SKM-1 (cell line): ENCODE measurements at regions not wholly inside any gene's neighbourhood (a gene's known extent, or its start where the extent isn't known, plus 50 kb on each side); places are given as distances from the start of the nearest gene placed in this dataset.

Experiments used
- DNase-seq: peaks from one replicate; lab custom pipeline; 2025; ENCODE audit not compliant: unreplicated experiment; lab: John Stamatoyannopoulos, UW

DNA sequence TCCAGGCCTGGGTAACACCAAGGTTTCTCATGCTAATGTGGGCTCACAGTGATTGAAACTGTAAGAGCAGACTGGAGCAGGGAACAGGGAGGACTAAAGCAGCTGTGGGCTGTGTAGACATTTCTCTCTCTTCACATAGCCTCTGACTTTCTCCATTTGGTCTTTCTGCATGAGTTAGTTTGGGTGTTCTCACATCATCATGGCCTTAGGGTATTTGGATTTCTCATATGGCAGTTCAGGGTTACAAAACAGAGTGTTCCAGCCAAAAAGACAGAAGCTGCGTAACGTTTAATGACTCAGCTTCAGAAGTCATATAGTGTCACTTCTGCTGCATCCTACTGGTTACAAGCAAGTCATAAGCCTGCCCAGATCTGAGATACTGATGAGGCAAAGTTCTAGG is 52.0 kb upstream of the OSBPL8 start:
- no peak for DNase-seq

DNA sequence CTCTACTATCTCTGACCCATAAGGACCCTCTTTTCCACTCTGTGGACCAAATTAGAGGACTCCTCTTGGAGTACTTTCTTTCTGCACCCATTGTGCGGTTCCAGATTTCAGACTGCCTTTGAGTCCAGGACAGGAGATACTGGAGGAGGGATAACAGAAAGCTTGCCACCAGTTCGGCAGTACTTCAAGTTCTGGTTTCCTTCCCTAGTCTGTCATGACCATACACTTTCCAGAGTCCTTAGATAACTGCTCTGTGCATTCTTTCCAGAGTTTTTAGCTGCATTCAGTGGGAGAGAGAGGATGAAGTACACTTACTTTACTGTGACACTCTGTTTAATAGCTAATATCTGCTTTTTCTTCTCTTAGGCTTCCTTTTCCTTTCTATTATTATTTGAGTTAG is 54.8 kb upstream of the OSBPL8 start:
- no peak for DNase-seq

DNA sequence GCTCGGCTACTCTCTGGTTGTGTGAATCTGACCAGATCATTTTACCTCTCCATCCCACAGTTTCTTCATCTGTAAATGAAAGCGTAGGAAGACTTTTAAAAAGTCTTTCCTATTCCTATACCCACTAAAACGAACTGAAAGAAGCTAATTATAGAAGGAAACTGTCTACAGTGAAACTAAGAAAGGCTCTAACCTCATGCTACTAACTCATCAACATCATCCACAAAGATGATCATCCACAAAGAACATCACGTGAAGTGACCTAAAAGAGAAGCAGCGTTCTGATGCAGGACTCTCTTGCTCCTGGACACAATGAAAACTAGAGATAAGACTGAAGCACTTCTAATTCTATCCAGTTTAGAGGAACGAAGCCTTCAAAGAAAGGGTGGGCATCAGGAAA is 58.5 kb upstream of the OSBPL8 start:
- DNase-seq = no peak

DNA sequence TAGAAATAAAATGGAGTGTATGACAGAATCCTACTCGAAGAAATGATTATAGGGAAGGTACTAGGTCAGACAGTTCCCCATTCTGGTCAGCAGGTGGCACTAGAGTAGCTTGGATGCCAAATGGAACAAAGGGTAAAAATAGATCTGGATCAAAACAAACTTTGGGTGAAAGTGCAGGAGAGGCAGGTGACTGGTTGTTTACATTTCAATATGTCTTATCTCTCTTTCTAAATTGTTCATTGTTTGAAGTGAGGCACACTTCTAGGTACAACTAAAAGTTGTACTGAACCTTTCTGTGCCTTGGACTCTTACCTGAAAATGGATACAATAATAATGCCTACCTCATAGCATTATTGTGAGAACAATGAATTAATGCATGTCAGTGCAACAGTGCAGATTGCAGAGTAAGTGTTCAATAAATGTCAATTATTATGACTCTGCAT is 62.0 kb upstream of the OSBPL8 start:
- peak; percentile 20 for DNase-seq

DNA sequence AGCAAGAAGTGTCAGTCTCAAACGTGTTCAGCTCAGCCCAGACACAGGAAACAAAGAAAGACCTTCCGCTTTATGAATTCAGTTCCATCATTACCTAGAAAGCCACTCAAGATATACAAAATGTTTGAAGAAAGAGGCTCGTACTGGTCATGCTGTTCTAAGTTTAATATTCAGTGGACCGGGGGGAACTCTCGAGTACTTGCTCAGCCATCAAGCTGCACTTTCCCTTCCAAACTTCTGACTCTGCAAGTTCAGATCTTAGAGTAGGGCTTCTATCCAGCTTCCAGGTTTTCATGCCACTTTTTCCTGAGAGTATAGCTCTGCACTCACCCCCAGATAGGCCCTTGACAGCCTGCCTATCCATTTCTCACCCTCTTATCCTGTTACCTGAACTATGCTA is 62.8 kb upstream of the OSBPL8 start:
- no peak for DNase-seq

DNA sequence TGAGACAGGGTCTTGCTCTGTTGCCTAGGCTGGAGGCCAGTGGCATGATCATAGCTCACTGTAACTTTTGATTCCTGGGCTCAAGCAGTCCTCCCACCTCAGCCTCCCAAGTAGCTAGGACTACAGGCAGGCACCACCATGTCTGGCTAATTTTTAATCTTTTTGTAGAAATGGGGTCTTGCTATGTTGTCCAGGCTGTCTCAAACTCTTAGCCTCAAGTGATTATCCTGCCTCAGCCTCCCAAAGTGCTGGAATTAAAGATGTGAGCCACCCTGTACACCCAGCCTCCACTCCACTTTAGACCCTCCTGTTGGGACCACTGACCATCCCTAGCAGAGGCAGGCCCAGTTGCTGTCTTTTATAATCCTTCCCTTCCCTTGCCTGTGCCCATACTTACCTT is 63.3 kb upstream of the OSBPL8 start:
- DNase-seq = no peak

DNA sequence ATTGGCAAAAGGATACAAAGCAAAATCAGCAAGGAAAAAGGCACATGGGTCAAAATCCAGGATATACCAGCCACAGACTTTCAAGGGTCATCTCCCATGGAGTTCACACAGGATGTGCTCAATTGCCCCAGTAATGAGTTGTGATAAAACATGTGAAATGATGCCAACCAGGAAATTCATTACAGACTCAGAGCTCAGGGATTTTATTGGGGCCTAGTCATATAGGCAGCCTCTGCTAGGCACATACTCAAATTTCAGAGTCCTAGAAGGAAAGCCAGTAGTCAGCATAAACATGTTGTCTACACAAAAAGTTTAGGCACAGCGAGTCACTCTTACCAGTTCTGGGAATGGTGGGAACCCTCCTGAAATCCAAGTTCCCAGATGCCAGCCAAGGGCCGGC is 64.4 kb upstream of the OSBPL8 start:
- DNase-seq = no peak

DNA sequence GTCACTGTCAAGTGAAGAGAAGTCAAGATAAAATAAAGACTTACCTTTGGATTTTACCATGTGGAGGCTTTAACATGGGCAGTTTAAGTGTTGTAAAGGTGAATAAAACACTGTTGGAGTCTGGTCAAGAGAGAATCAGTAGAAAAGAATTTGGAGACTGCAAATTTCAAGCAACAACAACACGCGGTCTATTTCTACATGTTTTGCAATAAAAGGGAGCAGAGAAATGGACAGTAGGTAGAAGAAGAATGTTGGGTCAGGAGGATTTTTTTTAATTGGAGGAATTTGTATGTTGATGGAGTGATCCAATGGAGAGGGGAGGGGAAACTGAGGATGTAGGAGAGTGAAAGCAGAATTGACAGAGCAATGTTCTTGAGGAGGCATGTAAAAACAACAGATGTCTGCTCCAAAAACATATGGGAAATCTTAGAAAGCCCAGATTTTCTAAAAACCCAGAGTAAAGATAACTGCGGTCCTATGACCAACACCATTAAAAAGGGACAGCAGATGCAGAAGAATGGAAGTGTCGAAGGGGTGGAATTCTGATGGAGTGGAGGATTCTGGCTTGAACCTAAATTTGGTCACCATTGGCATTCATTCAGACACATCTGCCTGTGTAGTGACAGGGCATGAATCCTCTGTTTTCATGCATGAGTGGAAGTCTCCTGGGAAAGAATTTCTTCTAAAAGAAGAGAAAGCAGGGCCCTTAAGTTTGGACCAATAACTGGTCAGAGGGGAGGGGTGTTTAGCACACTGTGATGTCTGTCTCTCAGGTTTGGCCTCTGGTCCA is 68.0 kb upstream of the OSBPL8 start:
- DNase-seq = no peak

DNA sequence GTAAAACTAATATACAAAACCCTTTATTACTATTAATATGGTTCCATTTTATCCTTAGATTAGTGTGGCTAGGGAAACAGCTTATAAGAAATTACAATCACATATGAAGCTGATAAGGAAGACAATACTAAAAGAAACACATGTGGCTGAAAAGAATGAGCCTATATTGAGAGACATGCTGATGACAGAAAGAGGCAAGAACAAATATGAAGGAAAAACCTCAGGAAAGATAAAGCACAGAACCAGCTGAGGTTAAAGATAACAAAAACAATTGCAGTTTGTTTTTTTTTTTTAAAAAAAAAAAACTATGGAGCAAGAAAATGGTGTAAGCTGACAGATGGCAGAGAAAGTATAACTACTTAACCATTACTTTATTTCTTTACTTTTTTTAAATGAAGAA is 69.2 kb upstream of the OSBPL8 start:
- no peak for DNase-seq

DNA sequence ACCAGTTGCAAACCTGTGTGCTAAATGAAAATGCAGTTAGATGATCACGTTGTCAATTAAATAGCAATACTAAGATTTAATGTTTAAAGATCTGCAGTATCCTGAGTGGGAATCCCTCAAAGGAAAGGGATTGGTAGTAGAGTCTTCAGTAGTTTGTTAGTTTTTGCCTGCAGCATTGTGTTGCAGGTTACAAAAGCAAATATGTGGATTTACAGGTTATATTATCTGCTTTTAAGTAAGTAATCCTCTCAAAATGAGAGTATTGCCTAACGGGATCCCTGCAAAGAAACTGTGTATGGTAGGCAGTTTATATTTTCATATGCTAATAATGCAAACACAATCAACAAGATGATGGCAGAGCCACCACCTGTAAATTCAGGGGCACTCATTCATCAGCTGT is 72.2 kb upstream of the OSBPL8 start:
- DNase-seq = no peak

DNA sequence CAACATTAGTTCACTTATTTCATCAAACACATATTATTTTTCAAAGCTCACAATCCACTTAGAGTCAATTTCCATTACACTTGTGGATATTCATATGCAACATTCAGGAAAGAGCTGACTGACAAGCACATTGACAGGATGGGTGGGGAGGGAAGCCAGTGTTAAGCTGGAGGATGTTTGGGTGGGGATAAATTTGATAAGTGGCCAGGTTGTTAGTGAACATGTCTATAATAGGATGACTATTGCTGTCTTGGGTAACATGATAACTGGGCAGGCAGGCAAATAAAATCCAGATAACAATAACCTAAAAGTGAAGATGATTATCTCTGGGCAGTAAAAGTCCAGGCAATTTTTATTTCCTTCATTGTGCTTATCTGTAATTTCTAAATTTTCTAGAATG is 73.8 kb upstream of the OSBPL8 start:
- DNase-seq = no peak

DNA sequence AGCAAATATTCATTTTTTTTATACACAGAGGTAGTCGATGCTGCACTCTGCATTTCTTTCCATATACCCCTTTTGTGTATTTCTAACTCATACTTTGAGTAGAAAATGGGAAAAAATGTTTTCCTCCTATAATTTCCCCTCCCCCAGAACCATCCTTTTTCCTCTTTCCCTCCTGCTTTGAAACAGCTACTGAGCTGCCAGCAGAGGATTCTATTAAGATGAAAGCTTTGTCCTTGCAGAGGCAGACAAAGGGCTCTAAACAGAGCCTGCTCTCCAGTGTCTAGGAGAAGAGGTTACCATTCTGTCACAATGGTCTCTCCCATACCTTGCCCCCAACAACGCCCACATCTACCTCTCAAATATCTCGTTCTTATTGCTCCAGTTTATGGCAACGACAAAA is 74.6 kb upstream of the OSBPL8 start:
- no peak for DNase-seq

DNA sequence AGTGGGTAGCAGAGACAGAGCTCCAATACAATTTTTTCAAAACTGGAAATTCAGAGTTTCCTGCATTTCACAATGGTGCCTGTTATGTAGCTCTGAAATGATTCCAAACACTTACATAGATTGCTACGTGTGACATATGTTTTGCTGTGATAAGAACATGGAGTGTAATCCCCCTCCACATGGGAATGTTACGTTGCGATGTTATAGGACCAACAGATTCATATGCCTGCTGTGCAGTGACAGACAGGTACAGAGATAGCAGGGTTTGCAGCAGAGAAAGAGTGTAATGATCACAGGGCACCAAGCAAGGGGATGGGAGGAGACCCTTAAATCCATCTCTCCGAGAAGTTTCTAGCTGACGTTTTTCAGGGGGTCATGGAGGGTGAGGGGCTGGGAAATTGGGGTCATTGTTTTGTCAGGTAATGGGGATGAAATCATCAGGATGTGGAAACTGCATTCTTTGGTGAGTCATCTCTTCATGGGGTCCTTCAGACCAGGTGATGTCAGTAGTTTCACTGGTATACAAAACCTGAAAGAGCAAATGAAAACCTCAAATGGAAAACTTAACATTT is 76.6 kb upstream of the OSBPL8 start:
- no peak for DNase-seq

DNA sequence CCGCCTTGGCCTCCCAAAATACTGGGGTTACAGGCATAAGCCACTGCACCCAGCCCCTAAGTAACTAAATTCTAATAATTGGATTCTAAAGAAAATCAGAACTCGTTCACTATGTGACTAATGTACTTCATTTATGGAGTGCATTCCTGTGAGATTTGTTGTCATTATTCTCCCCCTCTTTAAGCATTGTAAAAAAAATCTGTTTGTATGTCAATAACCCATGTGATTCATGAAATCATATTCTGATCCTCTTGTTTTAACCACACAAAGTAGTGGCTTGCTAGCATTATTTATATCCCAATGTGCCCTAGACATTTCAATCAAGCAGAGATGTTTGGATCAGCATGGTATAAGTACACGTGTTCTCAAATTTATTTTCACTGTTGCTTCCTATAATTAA is 78.2 kb upstream of the OSBPL8 start:
- no peak for DNase-seq

DNA sequence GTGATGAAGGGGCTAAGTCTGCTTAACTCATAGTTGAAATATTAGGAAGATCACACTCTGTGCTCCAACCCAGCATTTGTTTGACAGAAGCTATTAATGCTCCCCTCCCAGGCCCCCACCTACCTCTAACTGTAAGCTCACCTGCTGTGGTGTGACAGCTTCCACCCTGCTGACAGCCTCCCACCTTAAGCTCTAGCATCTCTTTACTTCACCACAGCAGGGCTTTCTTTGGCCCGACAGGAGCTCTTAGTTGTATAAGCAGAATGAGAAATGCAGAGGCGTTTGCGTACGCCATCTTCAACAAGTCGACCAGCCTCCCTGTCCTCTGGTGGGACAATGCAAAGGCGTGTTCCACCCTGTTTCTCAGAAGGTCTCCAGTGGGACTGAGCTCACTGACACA is 80.1 kb upstream of the OSBPL8 start:
- no peak for DNase-seq

DNA sequence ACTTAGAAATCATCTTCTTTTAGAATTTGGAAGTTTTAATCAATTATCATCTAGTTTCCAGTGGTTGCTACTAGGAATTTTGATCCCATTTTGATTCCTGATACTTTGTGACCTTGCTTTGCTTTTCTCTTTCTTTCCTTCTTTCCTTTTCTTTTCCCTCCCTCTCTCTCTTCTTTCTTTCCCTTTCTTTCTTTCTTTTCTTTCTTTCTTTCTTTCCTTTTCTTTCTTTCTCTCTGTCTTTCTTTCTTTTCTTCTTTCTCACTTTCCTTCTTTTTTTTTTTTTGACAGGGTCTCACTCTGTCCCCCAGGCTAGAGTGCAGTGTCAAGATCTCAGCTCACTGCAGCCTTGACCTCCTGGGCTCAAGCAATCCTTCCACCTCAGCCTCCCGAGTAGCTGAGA is 81.5 kb upstream of the OSBPL8 start:
- no peak for DNase-seq

DNA sequence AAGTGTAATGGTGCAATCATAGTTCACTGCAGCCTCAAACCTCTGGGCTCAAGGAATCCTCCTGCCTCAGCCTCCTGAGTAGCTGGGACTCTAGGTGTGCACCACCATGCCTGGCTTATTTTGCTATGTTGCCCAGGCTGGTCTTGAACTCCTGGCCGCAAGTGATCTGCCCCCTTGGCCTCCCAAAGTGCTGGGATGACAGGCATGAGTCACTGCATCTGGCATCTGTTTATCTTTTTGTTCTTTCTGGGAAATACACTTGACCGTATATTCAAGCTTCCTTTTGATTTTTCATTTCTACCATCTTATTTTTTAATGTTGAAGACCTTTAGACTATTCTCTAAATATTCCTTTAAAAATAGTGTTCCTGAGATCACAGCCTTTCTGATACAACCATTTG is 82.4 kb upstream of the OSBPL8 start:
- DNase-seq = no peak

DNA sequence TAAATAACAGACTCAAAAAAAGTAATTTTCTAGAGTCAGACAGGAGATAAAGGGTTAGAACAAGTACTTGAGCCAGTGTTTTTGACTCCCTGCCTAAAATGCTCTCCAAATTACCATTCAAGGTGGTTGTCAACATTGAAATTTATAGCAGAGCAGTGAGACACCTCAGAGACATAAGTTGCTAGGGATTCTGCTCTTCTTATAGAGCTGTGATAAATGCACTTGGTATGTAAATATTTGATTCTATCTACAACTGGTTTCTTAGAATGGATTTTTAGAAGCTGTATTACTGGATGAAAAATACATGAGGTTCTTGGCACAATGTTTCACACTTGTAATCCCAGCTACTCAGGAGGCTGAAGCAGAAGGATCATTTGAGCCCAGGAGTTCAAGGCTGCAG is 83.9 kb upstream of the OSBPL8 start:
- no peak for DNase-seq

DNA sequence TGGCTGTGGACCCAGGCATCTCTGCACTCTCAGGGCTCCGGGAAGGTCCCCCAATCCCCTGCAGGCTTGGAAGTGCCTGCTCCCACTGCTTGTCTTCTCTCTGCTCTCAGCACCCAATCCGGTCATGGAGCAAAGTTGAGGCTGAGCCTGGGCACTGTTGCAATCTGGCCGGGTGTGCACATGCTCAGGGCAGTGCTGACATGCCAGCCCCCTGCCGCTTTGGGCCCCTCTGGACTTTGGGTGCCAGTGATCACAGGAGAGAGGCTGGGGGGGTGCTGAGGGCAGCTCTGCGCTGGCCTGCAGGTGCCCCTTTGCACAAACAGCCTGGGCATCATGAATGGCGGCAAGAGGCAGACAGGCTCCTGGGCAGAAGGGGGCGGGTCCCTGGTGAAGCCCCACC is 85.4 kb upstream of the OSBPL8 start:
- no peak for DNase-seq

DNA sequence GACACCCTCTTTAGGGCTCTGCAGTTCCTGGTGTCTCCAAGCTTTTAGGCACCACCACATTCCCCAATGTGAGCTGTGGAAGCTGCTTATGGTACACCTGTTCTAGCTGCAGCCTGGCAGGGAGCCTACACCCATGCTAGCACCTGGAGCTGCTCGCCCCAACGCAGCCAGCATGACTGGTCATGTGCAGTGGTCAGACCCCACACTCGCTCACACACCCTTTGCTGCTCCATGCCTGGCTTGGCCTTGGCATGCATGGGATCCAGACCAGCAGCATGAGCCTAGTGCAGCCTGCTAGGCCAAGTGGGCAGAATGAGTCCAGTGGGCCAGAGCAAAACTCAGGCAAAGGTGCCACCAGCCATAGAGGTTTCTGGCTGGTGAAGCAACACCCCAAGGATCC is 86.4 kb upstream of the OSBPL8 start:
- no peak for DNase-seq

DNA sequence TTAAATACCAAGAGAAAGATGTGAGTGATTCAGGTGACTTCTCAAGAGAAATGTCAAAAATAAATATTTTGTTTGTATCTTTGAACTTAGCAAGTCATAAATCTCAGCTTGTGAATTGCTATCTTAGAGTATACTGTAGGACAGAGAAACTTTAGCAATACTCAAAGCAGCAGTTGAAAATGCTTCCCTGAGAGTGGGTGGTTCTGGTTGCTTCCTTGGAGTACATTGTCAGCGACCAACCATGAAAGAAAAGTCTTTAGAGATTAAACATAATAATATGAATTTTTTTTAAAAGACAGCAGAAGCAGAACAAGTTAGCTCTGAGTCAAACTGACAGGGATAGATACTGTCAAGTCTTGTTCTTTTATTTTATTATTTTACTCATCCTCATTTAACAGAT is 86.8 kb upstream of the OSBPL8 start:
- DNase-seq = no peak

DNA sequence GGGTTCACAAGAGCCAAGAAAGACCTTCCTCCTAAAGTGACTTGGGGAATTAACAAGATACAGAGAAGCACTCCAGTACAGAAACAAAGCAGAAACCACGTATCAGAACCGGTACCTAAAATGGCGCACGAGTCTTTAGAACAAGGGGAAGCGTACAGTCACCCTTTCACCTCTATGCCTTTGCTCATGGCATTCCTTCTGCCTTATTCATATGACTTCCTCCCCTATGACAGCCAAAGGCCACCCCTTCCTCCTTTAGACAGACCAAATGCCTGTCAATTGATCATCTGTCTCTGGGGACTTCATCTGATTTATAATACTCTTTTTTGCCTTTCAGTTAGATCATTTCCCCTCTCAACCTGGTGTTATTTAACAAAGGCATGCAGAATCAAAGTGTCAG is 89.5 kb upstream of the OSBPL8 start:
- no peak for DNase-seq

DNA sequence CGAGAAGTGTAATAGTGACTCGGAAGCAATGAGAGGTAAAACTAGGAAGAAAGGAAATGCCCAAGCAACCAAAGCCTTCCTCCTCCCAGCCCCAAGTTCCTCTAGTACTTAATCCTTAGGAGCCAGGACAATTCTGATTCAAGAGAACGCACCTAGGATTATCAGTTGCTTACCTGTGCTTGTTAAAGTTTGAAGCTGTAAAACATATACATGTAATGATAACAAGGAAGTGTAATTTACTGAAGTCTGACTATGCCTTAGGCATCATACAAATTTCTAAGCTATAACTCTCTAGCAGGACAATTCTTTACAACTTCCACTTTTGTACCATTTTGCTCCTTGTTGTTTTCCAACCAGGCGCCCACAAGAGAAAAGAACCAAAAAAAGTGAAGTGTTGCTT is 92.8 kb upstream of the OSBPL8 start:
- DNase-seq = no peak
